ENCODE measurements at regions not wholly inside any gene's neighbourhood (a gene's known extent, or its start where the extent isn't known, plus 50 kb on each side); places are given as distances from the start of the nearest gene placed in this dataset.

- TF ChIP-seq POLR2A (IDR thresholded peaks at IDR 0.05) (no peak), CTCF (IDR thresholded peaks at IDR 0.05) (no peak), POLR2AphosphoS5 (IDR thresholded peaks at IDR 0.05) (no peak)
Observed at GRCh38 chr20:56993020-56993559, 273.4 kb downstream of the BMP7 start.
